A673 (cell line): ENCODE measurements at regions not wholly inside any gene's neighbourhood (a gene's known extent, or its start where the extent isn't known, plus 50 kb on each side); places are given as distances from the start of the nearest gene placed in this dataset.

Source experiments
- EZH2 ChIP-seq: fragments of 200-600 bp; sonication (generic); IDR thresholded peaks from 2 replicates; pipeline ENCODE4 v1.6.1; 2017; ENCODE audit warnings: borderline replicate concordance, low read depth, mild to moderate bottlenecking, mixed read lengths, antibody characterized with exemption, low read length; ENCODE audit not compliant: poor library complexity, severe bottlenecking
- TF ChIP-seq, protein P1 (sequence below): fragments of 300-800, 200-600 bp; sonication (generic); conservative IDR thresholded peaks from 2 replicates; pipeline ENCODE4 v1.5.1; 2017; ENCODE audit warnings: low read depth, mild to moderate bottlenecking, antibody characterized with exemption, low read length, moderate library complexity, mixed read lengths

DNA sequence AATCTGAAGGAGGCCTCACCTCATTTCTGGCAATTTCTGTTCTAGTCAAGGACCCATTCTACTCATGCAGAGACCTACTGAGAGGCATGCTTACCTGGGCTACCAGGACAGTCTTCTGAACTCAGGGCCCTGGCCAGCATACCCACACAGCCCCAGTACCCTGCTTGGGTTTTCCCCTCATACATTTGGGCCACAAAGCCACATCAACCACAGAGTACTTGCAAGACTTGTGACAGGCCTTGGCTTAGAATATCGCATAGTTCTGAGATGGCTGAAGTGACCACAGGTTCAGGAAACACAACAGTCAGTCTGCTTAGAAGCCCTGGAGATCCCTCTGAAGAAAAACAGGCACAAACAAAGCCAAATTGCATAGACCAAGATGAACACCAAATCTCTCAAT is 758.8 kb upstream of the CDH9 start:
- TF ChIP-seq, protein P1, sequence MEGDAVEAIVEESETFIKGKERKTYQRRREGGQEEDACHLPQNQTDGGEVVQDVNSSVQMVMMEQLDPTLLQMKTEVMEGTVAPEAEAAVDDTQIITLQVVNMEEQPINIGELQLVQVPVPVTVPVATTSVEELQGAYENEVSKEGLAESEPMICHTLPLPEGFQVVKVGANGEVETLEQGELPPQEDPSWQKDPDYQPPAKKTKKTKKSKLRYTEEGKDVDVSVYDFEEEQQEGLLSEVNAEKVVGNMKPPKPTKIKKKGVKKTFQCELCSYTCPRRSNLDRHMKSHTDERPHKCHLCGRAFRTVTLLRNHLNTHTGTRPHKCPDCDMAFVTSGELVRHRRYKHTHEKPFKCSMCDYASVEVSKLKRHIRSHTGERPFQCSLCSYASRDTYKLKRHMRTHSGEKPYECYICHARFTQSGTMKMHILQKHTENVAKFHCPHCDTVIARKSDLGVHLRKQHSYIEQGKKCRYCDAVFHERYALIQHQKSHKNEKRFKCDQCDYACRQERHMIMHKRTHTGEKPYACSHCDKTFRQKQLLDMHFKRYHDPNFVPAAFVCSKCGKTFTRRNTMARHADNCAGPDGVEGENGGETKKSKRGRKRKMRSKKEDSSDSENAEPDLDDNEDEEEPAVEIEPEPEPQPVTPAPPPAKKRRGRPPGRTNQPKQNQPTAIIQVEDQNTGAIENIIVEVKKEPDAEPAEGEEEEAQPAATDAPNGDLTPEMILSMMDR: no peak
- TF ChIP-seq EZH2: no peak
